HEK293 (cell line): ENCODE measurements at regions not wholly inside any gene's neighbourhood (a gene's known extent, or its start where the extent isn't known, plus 50 kb on each side); places are given as distances from the start of the nearest gene placed in this dataset.

Source experiments
- CTCF ChIA-PET: fragments of 350-600 bp; formaldehyde crosslinking; extraction: SDS; loops from one replicate; lab custom pipeline; 2021; ENCODE audit warnings: antibody characterized with exemption; lab: Yijun Ruan, JAX
- POLR2A ChIA-PET: fragments of 300-600 bp; formaldehyde crosslinking; extraction: SDS; loops from one replicate; lab custom pipeline; 2020; ENCODE audit warnings: antibody characterized with exemption, inconsistent platforms; lab: Yijun Ruan, JAX
- H3K27ac ChIP-seq: fragments of 200-500 bp; sonication (Bioruptor generic); 2 replicates; pipeline ENCODE4 v1.5.1; 2014; ENCODE audit warnings: low read depth, low read length, control low read depth, inconsistent platforms; ENCODE audit errors: extremely low read depth
- H3K36me3 ChIP-seq, 2 experiments: fragments of 200-500 bp in 1 of 2; sonication (Bioruptor generic) in 1 of 2; 1 replicate in 1 of 2; 2 replicates in 1 of 2; pipeline ENCODE4 v1.5.1; 2014 to 2017; ENCODE audit warnings: inconsistent platforms in 2 of 2, low read length in 2 of 2; ENCODE audit not compliant: control insufficient read depth in 2 of 2, insufficient read depth in 1 of 2
- H3K4me1 ChIP-seq: fragments of 200-500 bp; sonication (Bioruptor generic); 2 replicates; pipeline ENCODE4 v1.5.1; 2014; ENCODE audit warnings: mild to moderate bottlenecking, low read length, inconsistent platforms; ENCODE audit not compliant: control insufficient read depth, insufficient read depth
- H3K4me3 ChIP-seq: 2 replicates; pipeline ENCODE4 v1.5.1; 2011; ENCODE audit warnings: low read depth, mild to moderate bottlenecking, control low read depth, low read length, moderate library complexity
- H3K9me3 ChIP-seq: fragments of 200-500 bp; sonication (Bioruptor generic); 2 replicates; pipeline ENCODE4 v1.5.1; 2014; ENCODE audit warnings: low read depth, low read length, inconsistent platforms; ENCODE audit not compliant: control insufficient read depth, insufficient read depth
- ELK4 ChIP-seq: IDR thresholded peaks from 2 replicates; pipeline ENCODE4 v1.6.1; 2011; ENCODE audit warnings: mild to moderate bottlenecking, low read depth, low read length, borderline replicate concordance
- GLIS1 ChIP-seq: fragments of 450-650 bp; formaldehyde crosslinking; IDR thresholded peaks from 2 replicates; pipeline ENCODE4 v1.5.1; 2016; ENCODE audit warnings: missing biosample characterization, missing genetic modification characterization
- PRDM1 ChIP-seq: fragments of 450-650 bp; formaldehyde crosslinking; IDR thresholded peaks from 2 replicates; pipeline ENCODE4; 2016; ENCODE audit warnings: missing biosample characterization, missing genetic modification characterization
- SALL2 ChIP-seq: fragments of 450-650 bp; formaldehyde crosslinking; IDR thresholded peaks from 2 replicates; pipeline ENCODE4 v1.5.0; 2017; ENCODE audit warnings: missing biosample characterization, mild to moderate bottlenecking, missing genetic modification characterization, borderline replicate concordance
- ZBTB8A ChIP-seq: fragments of 450-650 bp; formaldehyde crosslinking; IDR thresholded peaks from 2 replicates; pipeline ENCODE4 v1.5.1; 2016; ENCODE audit warnings: missing biosample characterization, missing genetic modification characterization
- ZFP69B ChIP-seq: fragments of 450-650 bp; formaldehyde crosslinking; IDR thresholded peaks from 2 replicates; pipeline ENCODE4 v1.5.1; 2016; ENCODE audit warnings: missing biosample characterization, missing genetic modification characterization
- ZNF146 ChIP-seq: fragments of 450-650 bp; formaldehyde crosslinking; IDR thresholded peaks from 2 replicates; pipeline ENCODE4 v1.5.1; 2016; ENCODE audit warnings: missing biosample characterization, missing genetic modification characterization
- ZNF155 ChIP-seq: fragments of 450-650 bp; formaldehyde crosslinking; IDR thresholded peaks from 2 replicates; pipeline ENCODE4 v1.5.1; 2016; ENCODE audit warnings: missing biosample characterization, missing genetic modification characterization
- ZNF174 ChIP-seq: fragments of 450-650 bp; formaldehyde crosslinking; IDR thresholded peaks from 2 replicates; pipeline ENCODE4 v1.5.0; 2017; ENCODE audit warnings: missing biosample characterization, mild to moderate bottlenecking, missing genetic modification characterization
- ZNF2 ChIP-seq: fragments of 450-650 bp; formaldehyde crosslinking; IDR thresholded peaks from 2 replicates; pipeline ENCODE4 v1.5.1; 2016; ENCODE audit warnings: missing biosample characterization, missing genetic modification characterization
- ZNF221 ChIP-seq: fragments of 450-650 bp; formaldehyde crosslinking; IDR thresholded peaks from 2 replicates; pipeline ENCODE4 v1.5.1; 2017; ENCODE audit warnings: missing biosample characterization, missing genetic modification characterization, borderline replicate concordance
- ZNF248 ChIP-seq: fragments of 450-650 bp; formaldehyde crosslinking; IDR thresholded peaks from 2 replicates; pipeline ENCODE4 v1.5.1; 2017; ENCODE audit warnings: missing biosample characterization, missing genetic modification characterization
- ZNF266 ChIP-seq: fragments of 450-650 bp; formaldehyde crosslinking; IDR thresholded peaks from 2 replicates; pipeline ENCODE4 v1.5.1; 2016; ENCODE audit warnings: missing biosample characterization, missing genetic modification characterization, low read depth
- ZNF350 ChIP-seq: fragments of 450-650 bp; formaldehyde crosslinking; IDR thresholded peaks from 2 replicates; pipeline ENCODE4 v1.5.0; 2017; ENCODE audit warnings: missing biosample characterization, mild to moderate bottlenecking, missing genetic modification characterization
- ZNF394 ChIP-seq: fragments of 450-650 bp; formaldehyde crosslinking; IDR thresholded peaks from 2 replicates; pipeline ENCODE4 v1.5.1; 2016; ENCODE audit warnings: missing biosample characterization, missing genetic modification characterization, mild to moderate bottlenecking, moderate library complexity, borderline replicate concordance
- ZNF426 ChIP-seq: fragments of 450-650 bp; formaldehyde crosslinking; IDR thresholded peaks from 2 replicates; pipeline ENCODE4 v1.5.1; 2017; ENCODE audit warnings: missing biosample characterization, missing genetic modification characterization, mild to moderate bottlenecking, inconsistent platforms, moderate library complexity
- ZNF548 ChIP-seq: fragments of 450-650 bp; formaldehyde crosslinking; IDR thresholded peaks from 2 replicates; pipeline ENCODE4 v1.5.1; 2016; ENCODE audit warnings: missing biosample characterization, missing genetic modification characterization
- ZNF555 ChIP-seq: fragments of 450-650 bp; formaldehyde crosslinking; conservative IDR thresholded peaks from 2 replicates; pipeline ENCODE4 v1.5.1; 2017; ENCODE audit warnings: missing biosample characterization, mild to moderate bottlenecking, missing genetic modification characterization, inconsistent platforms
- ZNF585B ChIP-seq: fragments of 450-650 bp; formaldehyde crosslinking; IDR thresholded peaks from 2 replicates; pipeline ENCODE4 v1.5.1; 2016; ENCODE audit warnings: missing biosample characterization, missing genetic modification characterization
- ZNF610 ChIP-seq: fragments of 450-650 bp; formaldehyde crosslinking; IDR thresholded peaks from 2 replicates; pipeline ENCODE4 v1.5.1; 2016; ENCODE audit warnings: missing biosample characterization, missing genetic modification characterization, borderline replicate concordance
- ZNF76 ChIP-seq: fragments of 450-650 bp; formaldehyde crosslinking; IDR thresholded peaks from 2 replicates; pipeline ENCODE4; 2016; ENCODE audit warnings: low read depth, missing biosample characterization, missing genetic modification characterization, borderline replicate concordance
- ZNF785 ChIP-seq: fragments of 450-650 bp; formaldehyde crosslinking; IDR thresholded peaks from 2 replicates; pipeline ENCODE4 v1.5.1; 2016; ENCODE audit warnings: missing biosample characterization, missing genetic modification characterization
- ZNF830 ChIP-seq: fragments of 450-650 bp; IDR thresholded peaks from 2 replicates; pipeline ENCODE4 v1.5.0; 2018; ENCODE audit warnings: missing biosample characterization, missing genetic modification characterization, low read depth, mild to moderate bottlenecking, moderate library complexity
- ZNF843 ChIP-seq: fragments of 450-650 bp; formaldehyde crosslinking; IDR thresholded peaks from 2 replicates; pipeline ENCODE4 v1.5.1; 2016; ENCODE audit warnings: missing biosample characterization, missing genetic modification characterization
- TF ChIP-seq, protein P1 (sequence below): fragments of 450-650 bp; formaldehyde crosslinking; conservative IDR thresholded peaks from 2 replicates; pipeline ENCODE4 v1.5.1; 2016; ENCODE audit warnings: low read depth, missing biosample characterization, missing genetic modification characterization
- TF ChIP-seq, protein P2 (sequence below): fragments of 450-650 bp; formaldehyde crosslinking; IDR thresholded peaks from 2 replicates; pipeline ENCODE4 v1.5.1; 2016; ENCODE audit warnings: missing biosample characterization, missing genetic modification characterization
- TF ChIP-seq, protein P3 (sequence below): fragments of 450-650 bp; formaldehyde crosslinking; IDR thresholded peaks from 2 replicates; pipeline ENCODE4 v1.5.1; 2017; ENCODE audit warnings: missing biosample characterization, missing genetic modification characterization

DNA sequence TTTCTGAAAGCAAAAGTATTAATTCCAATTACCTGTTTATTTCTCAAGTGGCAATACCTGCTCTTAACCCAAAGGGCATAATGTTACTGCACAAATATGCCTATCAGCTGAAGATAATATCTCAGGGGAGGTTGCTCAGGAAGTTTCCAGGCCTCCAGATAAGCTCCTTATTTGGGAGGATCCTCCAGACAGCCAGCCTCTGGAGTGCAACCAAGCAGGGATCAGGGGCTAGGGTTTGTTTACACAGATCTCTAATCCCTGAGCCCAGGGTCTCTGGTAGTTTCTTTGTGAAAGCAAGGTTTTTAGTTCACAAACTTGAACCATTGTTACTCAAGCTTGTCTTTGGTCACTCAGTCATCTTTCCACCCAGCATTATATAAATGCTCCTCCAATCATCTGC, 124.4 kb downstream of the SLC38A4 start (continued):
- TF ChIP-seq ZNF2 (no peak), ZNF146 (tag by site-specific recombination) (no peak), GLIS1 (tag by site-specific recombination) (no peak), ZNF555 (tag by site-specific recombination) (no peak)

DNA sequence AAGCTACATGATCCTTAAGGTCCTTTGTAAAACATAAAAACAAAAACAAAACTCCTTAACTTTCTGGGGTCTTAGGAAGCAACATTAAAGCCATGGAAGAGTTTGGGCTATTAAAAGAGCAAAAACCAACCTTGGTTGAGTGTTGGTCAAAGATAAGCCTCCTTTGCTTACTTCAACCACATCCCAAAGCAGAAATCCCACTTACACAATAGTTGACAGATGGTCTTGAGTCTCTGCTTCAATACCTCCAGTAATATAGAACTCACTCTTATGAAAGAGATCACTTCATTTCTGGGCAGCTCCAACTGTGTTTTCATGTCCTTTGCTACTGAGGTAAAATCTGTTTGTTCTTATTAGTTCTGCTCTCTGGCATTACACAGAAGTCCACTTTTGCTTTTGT, 125.8 kb downstream of the SLC38A4 start:
- Histone ChIP-seq H3K4me1 (0 out of 2 replicates have a peak, but pooled peaks cover 2% of the 10 kb centered on the region), H3K9me3 (no peaks in the 10 kb centered on the region), H3K36me3 (no peaks in the 10 kb centered on the region), H3K4me3 (no peak overlapping the region), H3K27ac (no peak overlapping the region)
- TF ChIP-seq ZNF585B (no peak), ZNF155 (tag by site-specific recombination) (no peak), ZNF610 (tag by site-specific recombination) (no peak), ZNF426 (tag by site-specific recombination) (no peak), ZNF843 (no peak), ZNF266 (tag by site-specific recombination) (no peak), ZNF785 (no peak), PRDM1 (no peak), ZNF248 (tag by site-specific recombination) (no peak), ZNF830 (tag by site-specific recombination) (no peak), ZNF548 (tag by site-specific recombination) (no peak), ZFP69B (tag by site-specific recombination) (no peak), ZNF394 (tag by site-specific recombination) (no peak), ZNF76 (tag by site-specific recombination) (no peak), ZNF221 (tag by site-specific recombination) (no peak)
- TF ChIP-seq, protein P1, sequence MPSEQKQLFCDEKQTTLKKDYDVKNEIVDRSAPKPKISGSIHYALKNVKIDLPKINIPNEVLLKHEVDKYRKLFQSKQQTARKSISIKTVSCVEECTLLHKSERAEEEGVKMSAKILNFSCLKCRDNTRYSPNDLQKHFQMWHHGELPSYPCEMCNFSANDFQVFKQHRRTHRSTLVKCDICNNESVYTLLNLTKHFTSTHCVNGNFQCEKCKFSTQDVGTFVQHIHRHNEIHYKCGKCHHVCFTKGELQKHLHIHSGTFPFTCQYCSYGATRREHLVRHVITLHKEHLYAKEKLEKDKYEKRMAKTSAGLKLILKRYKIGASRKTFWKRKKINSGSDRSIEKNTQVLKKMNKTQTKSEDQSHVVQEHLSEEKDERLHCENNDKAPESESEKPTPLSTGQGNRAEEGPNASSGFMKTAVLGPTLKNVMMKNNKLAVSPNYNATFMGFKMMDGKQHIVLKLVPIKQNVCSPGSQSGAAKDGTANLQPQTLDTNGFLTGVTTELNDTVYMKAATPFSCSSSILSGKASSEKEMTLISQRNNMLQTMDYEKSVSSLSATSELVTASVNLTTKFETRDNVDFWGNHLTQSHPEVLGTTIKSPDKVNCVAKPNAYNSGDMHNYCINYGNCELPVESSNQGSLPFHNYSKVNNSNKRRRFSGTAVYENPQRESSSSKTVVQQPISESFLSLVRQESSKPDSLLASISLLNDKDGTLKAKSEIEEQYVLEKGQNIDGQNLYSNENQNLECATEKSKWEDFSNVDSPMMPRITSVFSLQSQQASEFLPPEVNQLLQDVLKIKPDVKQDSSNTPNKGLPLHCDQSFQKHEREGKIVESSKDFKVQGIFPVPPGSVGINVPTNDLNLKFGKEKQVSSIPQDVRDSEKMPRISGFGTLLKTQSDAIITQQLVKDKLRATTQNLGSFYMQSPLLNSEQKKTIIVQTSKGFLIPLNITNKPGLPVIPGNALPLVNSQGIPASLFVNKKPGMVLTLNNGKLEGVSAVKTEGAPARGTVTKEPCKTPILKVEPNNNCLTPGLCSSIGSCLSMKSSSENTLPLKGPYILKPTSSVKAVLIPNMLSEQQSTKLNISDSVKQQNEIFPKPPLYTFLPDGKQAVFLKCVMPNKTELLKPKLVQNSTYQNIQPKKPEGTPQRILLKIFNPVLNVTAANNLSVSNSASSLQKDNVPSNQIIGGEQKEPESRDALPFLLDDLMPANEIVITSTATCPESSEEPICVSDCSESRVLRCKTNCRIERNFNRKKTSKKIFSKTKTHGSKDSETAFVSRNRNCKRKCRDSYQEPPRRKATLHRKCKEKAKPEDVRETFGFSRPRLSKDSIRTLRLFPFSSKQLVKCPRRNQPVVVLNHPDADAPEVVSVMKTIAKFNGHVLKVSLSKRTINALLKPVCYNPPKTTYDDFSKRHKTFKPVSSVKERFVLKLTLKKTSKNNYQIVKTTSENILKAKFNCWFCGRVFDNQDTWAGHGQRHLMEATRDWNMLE (tag by site-specific recombination) = no peak
- ChIA-PET POLR2A (no interaction called here), CTCF (interaction anchor here (0.6 to 1.0 kb wide), 3 partner anchors 12 to 719 kb away, joined by 3 to 4 read pairs (median 3); no protein-coding TSS in a partner anchor)

- POLR2A ChIA-PET = no interaction called here
- Histone ChIP-seq H3K4me1 (0 out of 2 replicates have a peak, but pooled peaks cover 2% of the 10 kb centered on the region), H3K36me3 (no peaks in the 10 kb centered on the region), H3K27ac (no peak overlapping the region)
- TF ChIP-seq, protein P2, sequence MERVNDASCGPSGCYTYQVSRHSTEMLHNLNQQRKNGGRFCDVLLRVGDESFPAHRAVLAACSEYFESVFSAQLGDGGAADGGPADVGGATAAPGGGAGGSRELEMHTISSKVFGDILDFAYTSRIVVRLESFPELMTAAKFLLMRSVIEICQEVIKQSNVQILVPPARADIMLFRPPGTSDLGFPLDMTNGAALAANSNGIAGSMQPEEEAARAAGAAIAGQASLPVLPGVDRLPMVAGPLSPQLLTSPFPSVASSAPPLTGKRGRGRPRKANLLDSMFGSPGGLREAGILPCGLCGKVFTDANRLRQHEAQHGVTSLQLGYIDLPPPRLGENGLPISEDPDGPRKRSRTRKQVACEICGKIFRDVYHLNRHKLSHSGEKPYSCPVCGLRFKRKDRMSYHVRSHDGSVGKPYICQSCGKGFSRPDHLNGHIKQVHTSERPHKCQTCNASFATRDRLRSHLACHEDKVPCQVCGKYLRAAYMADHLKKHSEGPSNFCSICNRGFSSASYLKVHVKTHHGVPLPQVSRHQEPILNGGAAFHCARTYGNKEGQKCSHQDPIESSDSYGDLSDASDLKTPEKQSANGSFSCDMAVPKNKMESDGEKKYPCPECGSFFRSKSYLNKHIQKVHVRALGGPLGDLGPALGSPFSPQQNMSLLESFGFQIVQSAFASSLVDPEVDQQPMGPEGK (tag by site-specific recombination) = no peak
- TF ChIP-seq ZNF350 (tag by site-specific recombination) (peak; percentile 94), ZNF174 (tag by site-specific recombination) (no peak), ZBTB8A (no peak), ELK4 (no peak), SALL2 (tag by site-specific recombination) (no peak), ZNF843 (no peak), ZNF426 (tag by site-specific recombination) (no peak)
- TF ChIP-seq, protein P3, sequence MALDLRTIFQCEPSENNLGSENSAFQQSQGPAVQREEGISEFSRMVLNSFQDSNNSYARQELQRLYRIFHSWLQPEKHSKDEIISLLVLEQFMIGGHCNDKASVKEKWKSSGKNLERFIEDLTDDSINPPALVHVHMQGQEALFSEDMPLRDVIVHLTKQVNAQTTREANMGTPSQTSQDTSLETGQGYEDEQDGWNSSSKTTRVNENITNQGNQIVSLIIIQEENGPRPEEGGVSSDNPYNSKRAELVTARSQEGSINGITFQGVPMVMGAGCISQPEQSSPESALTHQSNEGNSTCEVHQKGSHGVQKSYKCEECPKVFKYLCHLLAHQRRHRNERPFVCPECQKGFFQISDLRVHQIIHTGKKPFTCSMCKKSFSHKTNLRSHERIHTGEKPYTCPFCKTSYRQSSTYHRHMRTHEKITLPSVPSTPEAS (tag by site-specific recombination) = no peak
- TF ChIP-seq, all 188 proteins: peak for 1
- H3K4me3 ChIP-seq = no peak overlapping the region
- H3K9me3 ChIP-seq = no peaks in the 10 kb centered on the region
- CTCF ChIA-PET = no interaction called here
Measured at GRCh38 chr12:46698003-46698402, 127.8 kb downstream of the SLC38A4 start.
